Karpas-422 (cell line): ENCODE measurements at regions not wholly inside any gene's neighbourhood (a gene's known extent, or its start where the extent isn't known, plus 50 kb on each side); places are given as distances from the start of the nearest gene placed in this dataset.
"Not testable (repeated sequence)": the region's sequence is repeated elsewhere in the genome, so short reads cannot be mapped to it uniquely, and the experiment has no call there.

Source experiments
- DNase-seq: peaks from one replicate; pipeline ENCODE4 v3.0.0-alpha.2; 2015
- H2AFZ ChIP-seq: fragments of 200-600 bp; sonication (generic); 2 replicates; pipeline ENCODE4 v1.6.1; 2014; ENCODE audit warnings: antibody characterized with exemption, low read length, mixed read lengths
- H3K27ac ChIP-seq: fragments of 200-600 bp; sonication (generic); 2 replicates; pipeline ENCODE4 v1.5.1; 2014; ENCODE audit warnings: mild to moderate bottlenecking, low read length, moderate library complexity
- H3K27me3 ChIP-seq: fragments of 200-600 bp; sonication (generic); 2 replicates; pipeline ENCODE4 v1.6.1; 2014; ENCODE audit warnings: low read length, mixed read lengths
- H3K36me3 ChIP-seq: fragments of 200-600 bp; sonication (generic); 2 replicates; pipeline ENCODE4 v1.6.1; 2014; ENCODE audit warnings: low read length, mixed read lengths; ENCODE audit not compliant: insufficient read depth
- H3K4me1 ChIP-seq: fragments of 200-600 bp; sonication (generic); 2 replicates; pipeline ENCODE4 v1.6.1; 2014; ENCODE audit warnings: mild to moderate bottlenecking, low read length, mixed read lengths
- H3K4me2 ChIP-seq: fragments of 200-600 bp; sonication (generic); 2 replicates; pipeline ENCODE4 v1.6.1; 2014; ENCODE audit warnings: low read length, low read depth, mild to moderate bottlenecking; ENCODE audit not compliant: poor library complexity, severe bottlenecking
- H3K4me3 ChIP-seq: fragments of 200-600 bp; sonication (generic); 2 replicates; pipeline ENCODE4 v1.5.1; 2014; ENCODE audit warnings: mild to moderate bottlenecking, antibody characterized with exemption, low read length, mixed read lengths
- H3K79me2 ChIP-seq: fragments of 200-600 bp; sonication (generic); 2 replicates; pipeline ENCODE4 v1.6.1; 2014; ENCODE audit warnings: mild to moderate bottlenecking, low read length, mixed read lengths
- H3K9ac ChIP-seq: fragments of 200-600 bp; sonication (generic); 2 replicates; pipeline ENCODE4 v1.6.0; 2014; ENCODE audit warnings: low read length
- H3K9me2 ChIP-seq: fragments of 200-600 bp; sonication (generic), shearing (Covaris generic); replicated peaks from 2 replicates; pipeline ENCODE4 v1.6.0; 2014; ENCODE audit warnings: mild to moderate bottlenecking, low read length, moderate library complexity; ENCODE audit not compliant: insufficient read depth
- H3K9me3 ChIP-seq: fragments of 300-700, 200-600 bp; sonication (generic); 2 replicates; pipeline ENCODE4 v1.6.1; 2014; ENCODE audit warnings: low read length, mixed read lengths
- H4K20me1 ChIP-seq: fragments of 200-600 bp; sonication (generic); 2 replicates; pipeline ENCODE4 v1.6.1; 2014; ENCODE audit warnings: mild to moderate bottlenecking, antibody characterized with exemption, low read length, low read depth; ENCODE audit not compliant: insufficient read depth

GRCh38 chr1:170426596-170426995 is 105.4 kb upstream of the GORAB start:
- H3K9me2 ChIP-seq = no peaks in the 10 kb centered on the region
- no peak overlapping the region for H3K4me3 ChIP-seq
- no peak overlapping the region for H3K4me2 ChIP-seq
- H3K9me3 ChIP-seq = no peaks in the 10 kb centered on the region
- no peak overlapping the region for H2AFZ ChIP-seq
- no peak overlapping the region for H3K9ac ChIP-seq
- H3K4me1 ChIP-seq = no peaks in the 10 kb centered on the region
- H3K36me3 ChIP-seq = no peaks in the 10 kb centered on the region
- no peaks in the 10 kb centered on the region for H4K20me1 ChIP-seq
- H3K27me3 ChIP-seq = no peaks in the 10 kb centered on the region
- H3K79me2 ChIP-seq = no peaks in the 10 kb centered on the region
- no peak for DNase-seq
- H3K27ac ChIP-seq = no peak overlapping the region

DNA sequence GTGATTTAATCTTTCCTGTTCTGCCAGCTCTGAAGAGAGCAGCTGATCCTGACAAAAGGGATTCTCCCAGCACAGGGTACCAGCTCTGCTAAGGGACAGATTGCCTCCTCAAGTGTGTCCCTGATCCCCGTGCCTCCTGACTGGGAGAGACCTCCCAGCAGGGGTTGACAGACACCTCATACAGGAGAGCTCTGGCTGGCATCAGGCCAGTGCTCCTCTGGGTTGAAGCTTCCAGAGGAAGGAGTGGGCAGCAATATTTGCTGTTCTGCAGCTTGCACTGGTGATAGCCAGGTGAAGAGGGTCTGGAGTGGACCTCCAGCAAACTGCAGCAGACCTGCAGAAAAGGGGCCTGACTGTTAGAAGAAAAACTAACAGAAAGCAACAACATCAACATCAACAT is 105.0 kb upstream of the GORAB start:
- not testable (repeated sequence) for H3K9me2 ChIP-seq, H3K4me1 ChIP-seq, H3K9me3 ChIP-seq, H2AFZ ChIP-seq, H3K27me3 ChIP-seq, H3K9ac ChIP-seq, H3K27ac ChIP-seq, H3K79me2 ChIP-seq, H3K4me3 ChIP-seq, H3K4me2 ChIP-seq, H4K20me1 ChIP-seq, H3K36me3 ChIP-seq, DNase-seq

DNA sequence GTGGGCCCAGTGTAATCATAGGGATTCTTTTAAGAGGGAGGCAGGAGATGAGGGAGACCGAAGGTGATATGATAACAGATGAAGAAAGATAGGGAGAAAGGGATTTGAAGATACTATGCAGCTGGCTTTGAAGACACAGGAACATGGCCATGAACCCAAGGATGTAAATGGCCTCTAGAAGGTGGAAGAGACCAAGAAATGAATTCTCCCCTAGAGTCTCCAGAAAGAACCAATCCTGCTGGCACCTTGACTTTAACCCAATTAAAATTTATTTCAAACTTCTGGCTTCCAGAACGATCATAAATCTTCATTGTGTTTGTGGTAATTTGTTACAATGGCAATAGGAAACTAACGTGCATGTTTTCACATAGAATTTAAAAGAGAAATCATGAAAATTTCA is 95.0 kb upstream of the GORAB start:
- DNase-seq = no peak
- no peaks in the 10 kb centered on the region for H3K9me3 ChIP-seq
- H3K36me3 ChIP-seq = no peaks in the 10 kb centered on the region
- no peak overlapping the region for H2AFZ ChIP-seq
- H4K20me1 ChIP-seq = no peaks in the 10 kb centered on the region
- H3K9ac ChIP-seq = no peak overlapping the region
- no peaks in the 10 kb centered on the region for H3K4me1 ChIP-seq
- H3K27me3 ChIP-seq = no peaks in the 10 kb centered on the region
- no peak overlapping the region for H3K4me2 ChIP-seq
- no peak overlapping the region for H3K4me3 ChIP-seq
- no peaks in the 10 kb centered on the region for H3K9me2 ChIP-seq
- H3K79me2 ChIP-seq = no peaks in the 10 kb centered on the region
- no peak overlapping the region for H3K27ac ChIP-seq

- Histone ChIP-seq H3K9me3 (no peaks in the 10 kb centered on the region), H3K79me2 (no peaks in the 10 kb centered on the region), H3K9ac (no peak overlapping the region), H3K4me3 (no peak overlapping the region), H3K9me2 (no peaks in the 10 kb centered on the region), H3K27me3 (no peaks in the 10 kb centered on the region), H2AFZ (no peak overlapping the region), H3K4me1 (no peaks in the 10 kb centered on the region), H3K27ac (no peak overlapping the region), H3K4me2 (no peak overlapping the region), H3K36me3 (no peaks in the 10 kb centered on the region), H4K20me1 (no peaks in the 10 kb centered on the region)
- DNase-seq = no peak
Observed at GRCh38 chr1:170445096-170445495, 86.9 kb upstream of the GORAB start.

- Histone ChIP-seq H3K9me2 (no peaks in the 10 kb centered on the region), H3K4me3 (no peak overlapping the region), H3K4me2 (no peak overlapping the region), H4K20me1 (no peaks in the 10 kb centered on the region), H3K27ac (no peak overlapping the region), H3K9me3 (no peaks in the 10 kb centered on the region), H3K27me3 (no peaks in the 10 kb centered on the region), H3K9ac (no peak overlapping the region), H3K36me3 (no peaks in the 10 kb centered on the region), H2AFZ (no peak overlapping the region), H3K79me2 (no peaks in the 10 kb centered on the region), H3K4me1 (no peaks in the 10 kb centered on the region)
- no peak for DNase-seq
Observed at GRCh38 chr1:170448661-170449158, 83.3 kb upstream of the GORAB start.

DNA sequence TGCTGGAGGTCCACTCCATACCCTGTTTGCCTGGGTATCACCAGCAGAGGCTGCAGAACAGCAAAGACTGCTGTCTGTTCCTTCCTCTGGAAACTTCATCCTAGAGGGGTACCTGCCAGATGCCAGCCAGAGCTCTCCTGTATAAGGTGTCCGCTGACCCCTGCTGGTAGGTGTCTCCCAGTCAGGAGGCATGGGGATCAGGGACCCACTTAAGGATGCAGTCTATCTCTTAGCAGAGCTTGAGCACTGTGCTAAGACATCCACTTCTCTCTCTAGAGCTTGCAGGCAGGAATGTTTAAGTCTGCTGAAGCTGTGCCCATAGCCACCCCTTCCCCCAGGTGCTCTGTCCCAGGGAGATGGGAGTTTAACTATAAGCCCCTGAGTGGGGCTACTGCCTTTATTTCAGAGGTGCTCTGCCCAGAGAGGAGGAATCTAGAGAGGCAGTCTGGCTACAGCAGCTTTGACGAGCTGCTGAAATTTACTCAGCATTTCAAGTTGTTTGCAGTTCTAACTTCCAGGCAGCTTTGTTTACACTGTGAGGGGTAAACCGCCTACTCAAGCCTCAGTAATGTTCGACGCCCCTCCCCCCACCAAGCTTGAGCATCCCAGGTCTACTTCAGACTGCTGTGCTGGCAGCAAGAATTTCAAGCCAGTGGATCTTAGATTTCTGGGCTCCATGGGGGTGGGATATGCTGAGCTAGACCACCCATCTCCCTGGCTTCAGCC is 74.5 kb upstream of the GORAB start:
- peak; percentile 63 for DNase-seq
- not testable (repeated sequence) for H3K27me3 ChIP-seq, H3K9me3 ChIP-seq, H3K27ac ChIP-seq, H3K36me3 ChIP-seq, H3K9me2 ChIP-seq, H3K9ac ChIP-seq, H3K79me2 ChIP-seq, H2AFZ ChIP-seq, H3K4me1 ChIP-seq, H4K20me1 ChIP-seq, H3K4me2 ChIP-seq, H3K4me3 ChIP-seq

DNA sequence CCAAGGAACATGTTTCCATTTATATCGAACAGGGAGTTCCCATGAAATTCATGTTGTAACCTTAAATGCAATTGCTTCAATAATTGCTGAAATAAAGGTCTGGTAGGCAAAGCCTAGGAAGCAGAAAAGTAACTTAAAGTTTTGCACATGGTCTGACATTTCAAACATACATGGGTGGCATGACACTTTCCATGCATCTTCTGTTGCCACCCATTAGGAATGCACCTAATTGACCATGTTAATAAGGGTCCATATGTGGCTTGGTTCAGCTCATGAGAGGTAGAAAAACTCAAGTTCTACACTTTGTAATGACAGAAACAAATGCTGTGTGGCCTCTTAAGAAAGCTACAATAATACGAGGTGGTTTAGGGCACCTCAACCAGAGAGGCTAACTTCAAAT is 72.0 kb upstream of the GORAB start:
- Histone ChIP-seq H3K9ac (no peak overlapping the region), H3K4me2 (no peak overlapping the region), H2AFZ (no peak overlapping the region), H3K27me3 (0 out of 2 replicates have a peak, but pooled peaks cover 3% of the 10 kb centered on the region), H3K27ac (no peak overlapping the region), H3K9me3 (no peaks in the 10 kb centered on the region), H3K4me1 (peaks cover 6% of the 10 kb centered on the region; the same call in 1 of the 2 replicates), H4K20me1 (no peaks in the 10 kb centered on the region), H3K79me2 (no peaks in the 10 kb centered on the region), H3K4me3 (no peak overlapping the region), H3K9me2 (no peaks in the 10 kb centered on the region), H3K36me3 (no peaks in the 10 kb centered on the region)
- DNase-seq = no peak

GRCh38 chr1:170460414-170461155 is 71.4 kb upstream of the GORAB start:
- H3K4me1 ChIP-seq = peaks cover 6% of the 10 kb centered on the region; the same call in 1 of the 2 replicates
- no peaks in the 10 kb centered on the region for H3K79me2 ChIP-seq
- H3K9me3 ChIP-seq = no peaks in the 10 kb centered on the region
- H3K36me3 ChIP-seq = no peaks in the 10 kb centered on the region
- H2AFZ ChIP-seq = no peak overlapping the region
- DNase-seq = no peak
- no peaks in the 10 kb centered on the region for H4K20me1 ChIP-seq
- no peak overlapping the region for H3K4me2 ChIP-seq
- no peak overlapping the region for H3K27ac ChIP-seq
- H3K4me3 ChIP-seq = no peak overlapping the region
- no peaks in the 10 kb centered on the region for H3K9me2 ChIP-seq
- 0 out of 2 replicates have a peak, but pooled peaks cover 3% of the 10 kb centered on the region for H3K27me3 ChIP-seq
- H3K9ac ChIP-seq = no peak overlapping the region
